ENCODE measurements at regions not wholly inside any gene's neighbourhood (a gene's known extent, or its start where the extent isn't known, plus 50 kb on each side); places are given as distances from the start of the nearest gene placed in this dataset.

- H3K27me3 ChIP-seq (replicated peaks; ENCODE audit: insufficient read depth, low read length), result no peaks in the 10 kb centered on the region
- no peak overlapping the region for H3K9ac ChIP-seq (ENCODE audit: low read length)
- no peak overlapping the region for H2AFZ ChIP-seq (ENCODE audit: low read length)
- no peak for TF ChIP-seq EZH2phosphoT487 (IDR thresholded peaks at IDR 0.05; ENCODE audit: low read length)
- TF ChIP-seq CTCF (IDR thresholded peaks at IDR 0.05; ENCODE audit: low read length), result no peak
- no peak for TF ChIP-seq EZH2 (optimal IDR thresholded peaks at IDR 0.05; ENCODE audit: low read depth, low read length)
- DNase-seq, result no peak
- H3K4me1 ChIP-seq (ENCODE audit: low read length), result no peaks in the 10 kb centered on the region
- no peaks in the 10 kb centered on the region for H3K36me3 ChIP-seq (replicated peaks; ENCODE audit: insufficient read depth, low read length)
- H3F3A ChIP-seq (ENCODE audit: insufficient read depth, low read length), result no peaks in the 10 kb centered on the region
- no peaks in the 10 kb centered on the region for H3K9me3 ChIP-seq (replicated peaks; ENCODE audit: insufficient read depth, low read length)
- H3K27ac ChIP-seq (ENCODE audit: low read length), result no peak overlapping the region
- no peak overlapping the region for H3K4me3 ChIP-seq (ENCODE audit: low read length)
- H4K20me1 ChIP-seq (ENCODE audit: insufficient read depth, low read length), result no peaks in the 10 kb centered on the region
- H3K79me2 ChIP-seq (ENCODE audit: low read length), result no peaks in the 10 kb centered on the region
- no peaks in the 10 kb centered on the region for H3K9me2 ChIP-seq (replicated peaks; ENCODE audit: insufficient read depth, low read length)
- H3K4me2 ChIP-seq (ENCODE audit: low read depth, low read length), result no peak overlapping the region
Measured at GRCh38 chr10:43881657-43882056, 233.0 kb upstream of the ZNF32 start.

- no peak for DNase-seq
- H3K27me3 ChIP-seq (replicated peaks; ENCODE audit: insufficient read depth, low read length), result no peaks in the 10 kb centered on the region
- no peak overlapping the region for H2AFZ ChIP-seq (ENCODE audit: low read length)
- no peaks in the 10 kb centered on the region for H3K79me2 ChIP-seq (ENCODE audit: low read length)
- H3K9me2 ChIP-seq (replicated peaks; ENCODE audit: insufficient read depth, low read length), result no peaks in the 10 kb centered on the region
- H3F3A ChIP-seq (ENCODE audit: insufficient read depth, low read length), result no peaks in the 10 kb centered on the region
- H4K20me1 ChIP-seq (ENCODE audit: insufficient read depth, low read length), result no peaks in the 10 kb centered on the region
- no peak overlapping the region for H3K4me3 ChIP-seq (ENCODE audit: low read length)
- no peak overlapping the region for H3K27ac ChIP-seq (ENCODE audit: low read length)
- no peak for TF ChIP-seq EZH2phosphoT487 (IDR thresholded peaks at IDR 0.05; ENCODE audit: low read length)
- no peak for TF ChIP-seq EZH2 (optimal IDR thresholded peaks at IDR 0.05; ENCODE audit: low read depth, low read length)
- no peak for TF ChIP-seq CTCF (IDR thresholded peaks at IDR 0.05; ENCODE audit: low read length)
- no peaks in the 10 kb centered on the region for H3K9me3 ChIP-seq (replicated peaks; ENCODE audit: insufficient read depth, low read length)
- H3K36me3 ChIP-seq (replicated peaks; ENCODE audit: insufficient read depth, low read length), result no peaks in the 10 kb centered on the region
- H3K9ac ChIP-seq (ENCODE audit: low read length), result no peak overlapping the region
- H3K4me2 ChIP-seq (ENCODE audit: low read depth, low read length), result no peak overlapping the region
- H3K4me1 ChIP-seq (ENCODE audit: low read length), result no peaks in the 10 kb centered on the region
Measured at GRCh38 chr10:43880160-43880559, 231.5 kb upstream of the ZNF32 start.

- H3K36me3 ChIP-seq (replicated peaks; ENCODE audit: insufficient read depth, low read length), result no peaks in the 10 kb centered on the region
- no peak overlapping the region for H3K4me2 ChIP-seq (ENCODE audit: low read depth, low read length)
- no peak for TF ChIP-seq CTCF (IDR thresholded peaks at IDR 0.05; ENCODE audit: low read length)
- no peak for TF ChIP-seq EZH2phosphoT487 (IDR thresholded peaks at IDR 0.05; ENCODE audit: low read length)
- TF ChIP-seq EZH2 (optimal IDR thresholded peaks at IDR 0.05; ENCODE audit: low read depth, low read length), result no peak
- no peak overlapping the region for H3K4me3 ChIP-seq (ENCODE audit: low read length)
- no peaks in the 10 kb centered on the region for H3K9me3 ChIP-seq (replicated peaks; ENCODE audit: insufficient read depth, low read length)
- H3K27ac ChIP-seq (ENCODE audit: low read length), result no peak overlapping the region
- H3K27me3 ChIP-seq (replicated peaks; ENCODE audit: insufficient read depth, low read length), result no peaks in the 10 kb centered on the region
- DNase-seq, result no peak
- no peaks in the 10 kb centered on the region for H3K4me1 ChIP-seq (ENCODE audit: low read length)
- H3K9ac ChIP-seq (ENCODE audit: low read length), result no peak overlapping the region
- H3K9me2 ChIP-seq (replicated peaks; ENCODE audit: insufficient read depth, low read length), result no peaks in the 10 kb centered on the region
- H3F3A ChIP-seq (ENCODE audit: insufficient read depth, low read length), result no peaks in the 10 kb centered on the region
- no peaks in the 10 kb centered on the region for H3K79me2 ChIP-seq (ENCODE audit: low read length)
- no peaks in the 10 kb centered on the region for H4K20me1 ChIP-seq (ENCODE audit: insufficient read depth, low read length)
- no peak overlapping the region for H2AFZ ChIP-seq (ENCODE audit: low read length)
Measured at GRCh38 chr10:43879742-43880141, 231.1 kb upstream of the ZNF32 start.
